Heart left ventricle (tissue), 16 donors: ENCODE measurements at regions not wholly inside any gene's neighbourhood (a gene's known extent, or its start where the extent isn't known, plus 50 kb on each side); places are given as distances from the start of the nearest gene placed in this dataset.

Experiments
- ATAC-seq, 4 donors: fragments of 200-7000 bp; cut with Tn5 transposase; one replicate each; pipeline ENCODE4 v1.9.1; 2020 to 2022; ENCODE audit warnings: moderate library complexity in 4 of 4, mild to moderate bottlenecking in 3 of 4, moderate number of reproducible peaks in 1 of 4
- DNase-seq, 5 donors: peaks; one replicate each; pipeline ENCODE4 v3.0.0-alpha.2; 2020
- H3K27ac ChIP-seq, 12 donors: fragments of 200-600 bp; sonication (generic) in 4 of 12; one replicate each; pipeline versions ENCODE4 v1.5.0 to v1.8.0; 2016 to 2022; ENCODE audit warnings: mild to moderate bottlenecking in 2 of 12
- H3K27me3 ChIP-seq, 9 donors: fragments of 200-600 bp; sonication (generic) in 2 of 9; one replicate each; pipeline versions ENCODE4 v1.5.1 to v1.8.0; 2016 to 2022; ENCODE audit warnings: mild to moderate bottlenecking in 3 of 9
- H3K36me3 ChIP-seq, 9 donors: fragments of 200-600 bp; sonication (generic) in 2 of 9; one replicate each; pipeline versions ENCODE4 v1.5.0 to v1.8.0; 2018 to 2022; ENCODE audit warnings: mild to moderate bottlenecking in 2 of 9
- H3K4me1 ChIP-seq, 12 donors: fragments of 200-600 bp; sonication (generic) in 4 of 12; one replicate each; pipeline versions ENCODE4 v1.5.0 to v1.8.0; 2016 to 2022; ENCODE audit warnings: mild to moderate bottlenecking in 3 of 12
- H3K4me3 ChIP-seq, 12 donors: fragments of 200-600 bp; sonication (generic) in 4 of 12; one replicate each; pipeline versions ENCODE4 v1.5.0 to v1.8.0; 2017 to 2022; ENCODE audit warnings: mild to moderate bottlenecking in 9 of 12, moderate library complexity in 4 of 12
- H3K9me3 ChIP-seq, 12 donors: fragments of 200-600 bp; sonication (generic) in 4 of 12; one replicate each; pipeline versions ENCODE4 v1.5.0 to v1.8.0; 2016 to 2022; ENCODE audit warnings: mild to moderate bottlenecking in 1 of 12
- CTCF ChIP-seq, 12 donors: fragments of 200-600 bp; sonication (generic) in 4 of 12; IDR thresholded peaks; one replicate each; pipeline versions ENCODE4 v1.5.0 to v1.8.0; 2018 to 2022; ENCODE audit warnings: antibody characterized with exemption in 12 of 12, mild to moderate bottlenecking in 5 of 12
- POLR2A ChIP-seq, 2 donors: fragments of 450-650 bp; IDR thresholded peaks; one replicate each; pipeline ENCODE4 v1.6.1; 2017; ENCODE audit warnings: antibody characterized with exemption in 2 of 2, mild to moderate bottlenecking in 2 of 2, moderate library complexity in 2 of 2
- WGBS, 4 donors: extraction: QIAGEN DNeasy Blood & Tissue Kit in 2 of 4; methylation state at CpG; one replicate each; pipeline versions ENCODE4 v1.1.5 to v1.1.7; 2013 to 2018; 5-methylcytosine and 5-hydroxymethylcytosine counted together
- intact Hi-C, 10 donors: fragments of 100-400 bp; cut with DNase I; formaldehyde crosslinking; loops; one replicate each; pipeline versions ENCODE4 v1.11.1 to v1.14.2; 2022
- donor health status: ischemic (EF 13 %, LVEDD 7.1; RV severe dilation, severe dysfunction).
- donor health status: healthy with polysubstance abuse.
- donor health status: DM: no; HTN: yes; CAD: no.
- donor health status: DM: no; HTN: no; CAD: no.
- donor health status: ischemic (EF 25% LVEDD 6.9; RV normal size, moderate dysfunction).
- donor health status: ischemic (EF 25% LVEDD 5.7; RV mildly dilated, moderate dysfunction).
- donor health status: healthy.
- donor health status: DM: yes; HTN: yes; CAD: no.
- donor health status: ischemic (EF 35%, LVEDD 5.7; RV mildly dilated, moderate dysfunction).
- donor health status: nonischemic (EF 11% LVEDD 7.7; RV severe dilation, severe dysfunction).
- donor health status: DM: yes; HTN: yes; CAD: no.
- donor health status: PGD.
- donor health status: ischemic (EF 29% LVEDD 5.4; RV normal size, mild dysfunction).
- donor health status: nonischemic (EF 23%, LVEDD 6.1; RV moderate dilation, normal function).

GRCh38 chr18:57220480-57220879 lies 73.6 kb downstream of the BOD1L2 start:
- intact Hi-C loops = no loop called here
- H3K9me3 ChIP-seq = no peaks in the 10 kb centered on the region
- no peak for ATAC-seq
- no peak for DNase-seq
- H3K4me3 ChIP-seq = no peak overlapping the region
- H3K4me1 ChIP-seq = no peaks in the 10 kb centered on the region
- TF ChIP-seq CTCF (IDR thresholded peaks at IDR 0.05) (no peak), POLR2A (IDR thresholded peaks at IDR 0.05) (no peak)
- 16 to 21% (median 18%) methylated on average over 3 of the region's 3 CpGs for WGBS, 4 donors
- H3K36me3 ChIP-seq = no peaks in the 10 kb centered on the region
- no peak overlapping the region for H3K27ac ChIP-seq
- H3K27me3 ChIP-seq = peaks cover 0 to 24% (median 0%) of the 10 kb centered on the region in 9 donors

- Histone ChIP-seq H3K4me1 (no peaks in the 10 kb centered on the region), H3K4me3 (no peak overlapping the region), H3K27ac (no peak overlapping the region), H3K9me3 (no peaks in the 10 kb centered on the region), H3K36me3 (no peaks in the 10 kb centered on the region), H3K27me3 (peaks cover 0 to 24% (median 0%) of the 10 kb centered on the region in 9 donors)
- intact Hi-C loops = no loop called here
- 62 to 71% (median 69%) methylated on average over 9 of the region's 9 CpGs for WGBS, 4 donors
- DNase-seq = no peak
- TF ChIP-seq POLR2A (IDR thresholded peaks at IDR 0.05) (no peak), CTCF (IDR thresholded peaks at IDR 0.05) (no peak)
- no peak for ATAC-seq
Observed at GRCh38 chr18:57220930-57221483, 74.1 kb downstream of the BOD1L2 start.

- Histone ChIP-seq H3K27ac (no peak overlapping the region), H3K4me1 (no peaks in the 10 kb centered on the region), H3K4me3 (no peak overlapping the region), H3K27me3 (peaks cover 0 to 24% (median 0%) of the 10 kb centered on the region in 9 donors), H3K36me3 (no peaks in the 10 kb centered on the region), H3K9me3 (peaks cover 0 to under 1% (median 0%) of the 10 kb centered on the region in 12 donors)
- WGBS, 4 donors = 49 to 58% (median 56%) methylated on average over 4 of the region's 4 CpGs
- TF ChIP-seq CTCF (IDR thresholded peaks at IDR 0.05) = no peak
- intact Hi-C loops = no loop called here
- DNase-seq (no peak), ATAC-seq (no peak)
Observed at GRCh38 chr18:57223144-57223870, 76.4 kb downstream of the BOD1L2 start.

- Histone ChIP-seq H3K9me3 (peaks cover 0 to 4% (median 0%) of the 10 kb centered on the region in 12 donors), H3K27me3 (no peaks in the 10 kb centered on the region), H3K27ac (no peak overlapping the region), H3K36me3 (no peaks in the 10 kb centered on the region), H3K4me3 (no peak overlapping the region), H3K4me1 (no peaks in the 10 kb centered on the region)
- no peak for ATAC-seq
- DNase-seq = no peak
- intact Hi-C loops = no loop called here
- WGBS, 4 donors = 55 to 59% (median 58%) methylated on average over 7 of the region's 7 CpGs
- TF ChIP-seq CTCF (IDR thresholded peaks at IDR 0.05) = no peak
- TF ChIP-seq POLR2A (IDR thresholded peaks at IDR 0.05) = no peak
Observed at GRCh38 chr18:57230861-57231585, 84.1 kb downstream of the BOD1L2 start.
